ENCODE measurements at regions not wholly inside any gene's neighbourhood (a gene's known extent, or its start where the extent isn't known, plus 50 kb on each side); places are given as distances from the start of the nearest gene placed in this dataset.

GRCh38 chr15:47843124-47843663 is 125.9 kb downstream of the SEMA6D start:
- no peaks in the 10 kb centered on the region for H3K9me3 ChIP-seq (ENCODE audit: control insufficient read depth, insufficient read depth, low read depth, low read length)
- BruUV-seq (replicated peaks) = no TSS peak
- ChIA-PET CTCF (no interaction called here), POLR2A (no interaction called here)
- intact Hi-C loops (cut with micrococcal nuclease; ENCODE audit: unreplicated experiment) (no loop called here), in situ Hi-C loops (cut with HindIII; ENCODE audit: low pct_unique_long_range_greater_than_20kb, low sequenced_read_pairs) (no loop called here)
- H3K4me1 ChIP-seq (ENCODE audit: control insufficient read depth, insufficient read depth, low read length) = no peaks in the 10 kb centered on the region
- H3K27ac ChIP-seq (ENCODE audit: low read length) = no peak overlapping the region
- no peak overlapping the region for H3K4me3 ChIP-seq (ENCODE audit: low read depth in 2 of 2, low read length in 2 of 2)
- H3K36me3 ChIP-seq (ENCODE audit: control insufficient read depth, insufficient read depth, low read length) = no peaks in the 10 kb centered on the region
- no peak for TF ChIP-seq CTCF (IDR thresholded peaks at IDR 0.05)
- no peak for TF ChIP-seq TCF7L2 (IDR thresholded peaks at IDR 0.05; ENCODE audit: low read depth, low read length)
- TF ChIP-seq, protein P1, sequence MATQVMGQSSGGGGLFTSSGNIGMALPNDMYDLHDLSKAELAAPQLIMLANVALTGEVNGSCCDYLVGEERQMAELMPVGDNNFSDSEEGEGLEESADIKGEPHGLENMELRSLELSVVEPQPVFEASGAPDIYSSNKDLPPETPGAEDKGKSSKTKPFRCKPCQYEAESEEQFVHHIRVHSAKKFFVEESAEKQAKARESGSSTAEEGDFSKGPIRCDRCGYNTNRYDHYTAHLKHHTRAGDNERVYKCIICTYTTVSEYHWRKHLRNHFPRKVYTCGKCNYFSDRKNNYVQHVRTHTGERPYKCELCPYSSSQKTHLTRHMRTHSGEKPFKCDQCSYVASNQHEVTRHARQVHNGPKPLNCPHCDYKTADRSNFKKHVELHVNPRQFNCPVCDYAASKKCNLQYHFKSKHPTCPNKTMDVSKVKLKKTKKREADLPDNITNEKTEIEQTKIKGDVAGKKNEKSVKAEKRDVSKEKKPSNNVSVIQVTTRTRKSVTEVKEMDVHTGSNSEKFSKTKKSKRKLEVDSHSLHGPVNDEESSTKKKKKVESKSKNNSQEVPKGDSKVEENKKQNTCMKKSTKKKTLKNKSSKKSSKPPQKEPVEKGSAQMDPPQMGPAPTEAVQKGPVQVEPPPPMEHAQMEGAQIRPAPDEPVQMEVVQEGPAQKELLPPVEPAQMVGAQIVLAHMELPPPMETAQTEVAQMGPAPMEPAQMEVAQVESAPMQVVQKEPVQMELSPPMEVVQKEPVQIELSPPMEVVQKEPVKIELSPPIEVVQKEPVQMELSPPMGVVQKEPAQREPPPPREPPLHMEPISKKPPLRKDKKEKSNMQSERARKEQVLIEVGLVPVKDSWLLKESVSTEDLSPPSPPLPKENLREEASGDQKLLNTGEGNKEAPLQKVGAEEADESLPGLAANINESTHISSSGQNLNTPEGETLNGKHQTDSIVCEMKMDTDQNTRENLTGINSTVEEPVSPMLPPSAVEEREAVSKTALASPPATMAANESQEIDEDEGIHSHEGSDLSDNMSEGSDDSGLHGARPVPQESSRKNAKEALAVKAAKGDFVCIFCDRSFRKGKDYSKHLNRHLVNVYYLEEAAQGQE (IDR thresholded peaks at IDR 0.05; ENCODE audit: insufficient read depth in 1 of 2, low read depth in 2 of 2, low read length in 1 of 2) = no peak
- TF ChIP-seq SIN3A (IDR thresholded peaks at IDR 0.05; ENCODE audit: borderline replicate concordance, insufficient read depth, low read depth, low read length) = no peak
- no peak for ATAC-seq
- no peak for DNase-seq (ENCODE audit: low read depth, low spot score)
- no peaks in the 10 kb centered on the region for H3K27me3 ChIP-seq (ENCODE audit: control insufficient read depth, insufficient read depth, low read length)

GRCh38 chr15:47844437-47844836 is 127.1 kb downstream of the SEMA6D start:
- Histone ChIP-seq H3K4me1 (ENCODE audit: control insufficient read depth, insufficient read depth, low read length) (no peaks in the 10 kb centered on the region), H3K36me3 (ENCODE audit: control insufficient read depth, insufficient read depth, low read length) (no peaks in the 10 kb centered on the region), H3K4me3 (ENCODE audit: low read depth in 2 of 2, low read length in 2 of 2) (no peak overlapping the region), H3K27me3 (ENCODE audit: control insufficient read depth, insufficient read depth, low read length) (no peaks in the 10 kb centered on the region), H3K9me3 (ENCODE audit: control insufficient read depth, insufficient read depth, low read depth, low read length) (no peaks in the 10 kb centered on the region), H3K27ac (ENCODE audit: low read length) (no peak overlapping the region)
- ATAC-seq (no peak), DNase-seq (ENCODE audit: low read depth, low spot score) (no peak)
- ChIA-PET POLR2A (no interaction called here), CTCF (no interaction called here)
- no TSS peak for BruUV-seq (replicated peaks)
- in situ Hi-C loops (cut with HindIII; ENCODE audit: low pct_unique_long_range_greater_than_20kb, low sequenced_read_pairs) (no loop called here), intact Hi-C loops (cut with micrococcal nuclease; ENCODE audit: unreplicated experiment) (no loop called here)
- TF ChIP-seq POLR2AphosphoS5 (IDR thresholded peaks at IDR 0.05; ENCODE audit: low read depth, low read length) (no peak), CTCF (IDR thresholded peaks at IDR 0.05) (no peak), TCF7L2 (IDR thresholded peaks at IDR 0.05; ENCODE audit: low read depth, low read length) (no peak), SIN3A (IDR thresholded peaks at IDR 0.05; ENCODE audit: borderline replicate concordance, insufficient read depth, low read depth, low read length) (no peak)
- TF ChIP-seq, protein P1 (IDR thresholded peaks at IDR 0.05; ENCODE audit: insufficient read depth in 1 of 2, low read depth in 2 of 2, low read length in 1 of 2) = no peak
